Hematopoietic multipotent progenitor cell treated with erythropoietin and hydrocortisone succinate and interleukin-3 and kit ligand, for 8 days (in vitro differentiated cells): ENCODE measurements at regions not wholly inside any gene's neighbourhood (a gene's known extent, or its start where the extent isn't known, plus 50 kb on each side); places are given as distances from the start of the nearest gene placed in this dataset.
A peak's percentile ranks its signal among the peaks of the same experiment; 100 is the strongest.
"Not testable (repeated sequence)": the region's sequence is repeated elsewhere in the genome, so short reads cannot be mapped to it uniquely, and the experiment has no call there.

ENCODE experiments used
- DNase-seq: peaks from one replicate; pipeline ENCODE4 v3.0.0-alpha.2; 2015

DNA sequence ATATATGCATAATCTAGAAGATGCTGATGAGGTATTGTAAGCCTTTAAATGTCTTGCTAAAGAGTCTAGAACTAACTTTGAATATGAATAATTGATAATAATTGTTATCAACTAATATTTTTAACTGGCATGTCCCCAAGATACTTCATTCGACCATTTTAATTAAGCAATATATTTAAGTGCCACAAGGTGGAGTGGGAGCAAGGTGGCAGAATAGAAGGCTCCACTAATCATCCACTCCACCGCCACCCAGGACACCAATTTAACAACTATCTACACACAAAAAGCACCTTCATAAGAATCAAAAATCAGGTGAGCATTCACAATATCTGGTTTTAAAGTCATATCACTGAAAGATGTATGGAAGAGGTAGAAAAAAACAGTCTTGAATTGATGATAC lies 409.6 kb downstream of the SEC23A start:
- no peak for DNase-seq

DNA sequence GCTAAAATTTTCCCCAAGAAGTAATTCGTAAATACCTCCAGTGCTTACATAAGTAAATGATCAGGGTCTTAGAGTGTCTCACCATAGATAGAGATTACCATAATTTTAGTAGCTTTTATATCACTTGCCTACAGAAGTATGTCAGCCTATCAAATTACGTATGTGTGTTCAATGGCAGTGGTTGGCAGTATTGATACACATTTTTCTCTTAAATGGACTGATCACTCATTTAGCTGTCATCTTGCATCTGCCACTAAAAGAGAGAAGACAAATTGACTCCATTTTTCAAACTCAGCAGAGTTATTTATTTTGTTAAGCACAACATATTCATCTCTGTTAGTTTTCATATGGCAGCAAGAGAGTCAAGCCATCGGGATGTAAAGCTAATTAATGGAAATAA lies 413.1 kb upstream of the CLEC14A start:
- DNase-seq: no peak

DNA sequence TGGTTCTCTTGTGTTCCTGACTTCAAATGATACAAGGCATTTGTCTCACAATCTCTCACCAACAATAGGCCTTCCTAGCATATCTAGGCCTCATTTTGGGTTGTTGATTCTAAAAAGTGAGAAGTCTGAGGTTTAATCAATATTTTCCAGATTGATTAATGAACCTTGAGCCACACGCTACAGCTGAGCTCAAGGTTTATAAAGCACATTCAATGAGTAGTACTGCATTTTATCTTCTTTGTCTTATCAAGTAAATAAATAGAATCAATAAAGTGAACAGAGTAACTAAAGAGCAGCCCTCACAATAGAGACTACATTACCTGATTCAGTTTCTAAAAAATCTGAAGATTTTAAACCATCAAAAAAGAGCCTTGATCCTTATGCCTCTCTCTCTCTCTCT lies 407.5 kb upstream of the CLEC14A start:
- no peak for DNase-seq

DNA sequence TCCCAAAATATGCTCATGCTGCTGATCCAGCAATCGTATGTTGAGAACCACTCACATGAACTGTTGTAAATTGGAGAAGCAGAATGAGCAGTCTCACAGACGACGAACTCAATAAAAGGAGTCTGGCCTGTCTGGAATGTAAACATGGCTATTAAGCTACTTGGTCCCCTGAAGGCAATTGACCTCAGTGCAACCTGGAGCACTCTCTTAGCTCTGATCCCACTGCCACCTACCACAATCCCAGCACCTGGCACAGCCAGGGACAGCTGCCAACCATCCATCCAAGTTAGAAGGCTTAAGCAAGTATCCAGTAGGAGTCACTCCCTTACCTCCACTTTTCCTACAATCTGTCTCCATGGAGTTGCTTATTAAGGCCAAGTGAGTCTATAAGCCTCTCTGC lies 406.9 kb upstream of the CLEC14A start:
- DNase-seq: no peak

DNA sequence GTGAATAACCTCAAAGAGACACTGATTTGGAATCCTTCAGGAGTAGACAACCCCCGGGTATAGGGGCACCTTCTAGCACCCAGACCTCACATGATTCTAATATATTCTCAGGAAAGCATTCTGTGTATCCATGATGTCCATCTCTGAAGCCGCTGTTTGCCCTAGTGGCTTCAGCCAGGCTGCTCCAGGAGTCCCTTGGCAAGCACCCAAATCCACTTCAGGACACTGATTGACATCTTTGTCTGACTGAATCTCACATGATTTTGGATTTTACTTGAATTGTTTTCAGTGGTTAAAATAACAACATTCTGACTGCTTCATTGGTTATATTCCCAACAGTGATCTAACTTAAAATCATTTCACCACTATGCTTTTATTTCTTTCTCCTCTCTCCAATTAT lies 390.5 kb upstream of the CLEC14A start:
- no peak for DNase-seq

DNA sequence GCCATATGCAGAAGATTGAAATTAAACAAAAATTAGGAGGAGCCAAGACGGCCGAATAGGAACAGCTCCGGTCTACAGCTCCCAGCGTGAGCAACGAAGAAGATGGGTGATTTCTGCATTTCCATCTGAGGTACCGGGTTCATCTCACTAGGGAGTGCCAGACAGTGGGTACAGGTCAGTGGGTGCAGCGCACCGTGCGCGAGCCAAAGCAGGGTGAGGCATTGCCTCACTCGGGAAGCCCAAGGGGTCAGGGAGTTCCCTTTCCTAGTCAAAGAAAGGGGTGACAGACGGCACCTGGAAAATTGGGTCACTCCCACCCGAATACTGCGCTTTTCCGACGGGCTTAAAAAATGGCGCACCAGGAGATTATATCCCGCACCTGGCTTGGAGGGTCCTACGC lies 379.0 kb upstream of the CLEC14A start:
- not testable (repeated sequence) for DNase-seq

DNA sequence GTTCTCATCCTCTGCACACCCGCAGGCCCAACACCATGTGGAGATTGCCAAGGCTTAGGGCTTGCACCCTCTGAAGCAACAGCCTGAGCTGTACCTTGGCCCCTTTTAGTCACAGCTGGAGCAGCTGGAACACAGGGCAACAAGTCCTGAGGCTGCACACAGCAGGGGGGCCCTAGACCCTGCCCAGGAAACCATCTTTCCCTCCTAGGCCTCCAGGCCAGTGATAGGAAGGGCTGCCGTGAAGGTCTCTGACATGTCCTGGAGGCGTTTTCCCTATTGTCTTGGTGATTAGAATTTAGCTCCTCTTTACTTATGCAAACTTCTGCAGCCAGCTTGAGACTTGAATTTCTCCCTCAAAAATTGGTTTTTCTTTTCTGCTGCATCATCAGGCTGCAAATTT lies 373.5 kb upstream of the CLEC14A start:
- no peak for DNase-seq

DNA sequence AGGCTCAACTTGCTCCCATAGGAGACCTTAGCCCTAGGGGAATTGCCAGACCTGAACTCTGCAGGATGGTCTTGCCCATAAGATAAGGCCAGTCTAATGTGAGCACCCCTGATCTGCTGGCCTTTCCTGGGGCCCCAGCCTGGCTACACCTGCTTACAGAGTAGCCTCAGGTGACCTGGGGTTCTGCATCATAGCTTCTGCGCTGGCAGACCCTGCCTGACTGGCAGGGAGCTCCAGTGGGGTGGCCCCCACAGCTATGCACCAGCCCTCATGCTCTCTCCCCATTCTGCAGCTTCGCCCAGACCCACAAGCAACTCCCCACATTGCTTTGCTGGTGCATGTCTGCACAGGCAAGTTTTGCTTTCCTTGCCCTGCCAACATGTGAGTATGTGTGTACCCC lies 371.3 kb upstream of the CLEC14A start:
- DNase-seq: no peak

DNA sequence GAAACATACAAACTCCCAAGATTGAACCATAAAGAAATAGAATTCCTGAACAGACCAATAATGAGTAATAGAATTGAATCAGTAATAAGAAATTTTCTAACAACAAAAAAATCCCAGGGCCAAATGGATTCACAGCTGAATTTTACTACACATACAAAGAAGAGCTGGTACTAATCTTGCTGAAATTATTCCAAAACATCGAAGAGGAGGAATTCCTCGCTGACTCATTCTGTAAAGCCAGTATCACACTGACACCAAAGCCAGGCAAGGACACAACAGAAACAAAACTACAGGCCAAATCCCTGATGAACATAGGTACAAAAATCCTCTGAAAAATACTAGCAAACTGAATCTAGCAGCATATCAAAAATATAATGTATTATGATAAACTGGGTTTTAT lies 367.8 kb upstream of the CLEC14A start:
- no peak for DNase-seq

DNA sequence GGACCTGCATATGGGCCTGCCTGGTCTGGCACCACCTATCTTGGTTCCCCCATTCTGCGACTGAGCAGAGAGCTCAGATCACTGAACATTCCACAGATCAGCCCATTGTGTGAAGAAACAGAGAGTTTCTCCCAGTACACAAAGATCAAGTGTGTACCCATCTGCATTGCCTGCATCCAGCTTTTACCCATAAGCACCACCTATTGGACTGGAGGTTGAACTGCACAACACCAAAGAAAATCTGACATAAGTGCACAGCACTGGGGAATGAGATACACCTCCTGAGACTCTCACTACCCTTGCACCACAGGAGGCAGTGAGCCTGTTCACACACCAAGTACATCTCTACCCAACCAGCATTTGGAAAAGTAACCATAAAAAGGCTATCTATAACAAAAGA lies 362.6 kb upstream of the CLEC14A start:
- DNase-seq: peak; percentile 3

DNA sequence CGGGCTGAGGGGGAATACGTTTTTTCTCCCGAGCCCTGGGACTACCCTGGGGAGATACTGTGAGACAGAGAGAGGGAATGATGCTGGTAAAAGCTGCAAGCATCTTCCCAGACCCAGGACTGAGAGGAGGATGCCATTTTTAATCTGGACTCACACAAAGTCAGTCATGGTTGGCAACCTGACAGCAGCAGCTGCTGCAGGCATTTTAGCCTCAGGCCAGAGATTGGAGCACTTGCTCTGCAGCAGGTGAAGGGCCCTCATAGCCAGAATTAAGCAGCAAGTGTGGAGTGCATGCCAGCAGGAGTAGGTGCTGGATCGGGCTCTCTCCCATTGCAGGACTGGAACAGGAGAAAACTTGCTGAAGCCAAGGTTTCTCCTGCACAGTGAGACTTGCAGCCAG lies 361.1 kb upstream of the CLEC14A start:
- DNase-seq: no peak

DNA sequence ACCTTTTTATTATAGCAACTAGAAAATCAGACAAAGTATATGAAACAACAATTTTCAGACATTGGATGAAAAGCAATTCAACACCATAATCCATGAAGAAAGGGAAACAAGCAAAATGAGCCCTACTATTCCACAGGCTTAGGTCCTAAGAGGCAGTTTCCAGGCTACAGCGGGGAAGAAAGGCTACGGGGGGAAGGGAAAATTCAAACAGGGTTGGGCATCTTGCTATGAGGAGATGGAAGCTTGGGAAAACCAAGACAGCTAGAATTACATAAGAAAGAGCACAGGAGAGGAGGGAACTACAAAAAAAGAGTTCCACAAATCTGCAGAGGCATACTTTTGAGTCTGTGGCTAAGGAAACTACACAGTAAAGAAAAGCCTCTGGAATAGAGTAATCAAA lies 356.0 kb upstream of the CLEC14A start:
- DNase-seq: no peak

DNA sequence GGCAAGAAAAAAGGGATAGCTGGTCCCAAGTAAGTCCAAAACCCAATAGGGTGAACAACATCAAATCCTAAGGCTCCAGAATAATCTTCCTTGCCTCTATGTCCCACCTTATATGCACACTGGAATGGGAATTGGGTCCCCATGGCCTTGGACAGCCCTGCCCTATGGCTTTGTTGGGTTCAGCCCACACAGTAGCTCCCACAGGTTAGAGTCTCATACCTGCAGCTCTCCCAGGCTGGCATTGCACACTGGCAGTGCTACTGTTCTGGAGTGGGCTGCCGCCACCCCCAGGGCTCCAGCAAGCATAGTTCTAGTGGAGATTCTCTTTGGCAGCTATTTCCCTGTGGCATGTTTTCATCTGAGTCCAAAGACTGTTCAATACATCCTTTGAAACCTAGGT lies 352.4 kb upstream of the CLEC14A start:
- DNase-seq: no peak

DNA sequence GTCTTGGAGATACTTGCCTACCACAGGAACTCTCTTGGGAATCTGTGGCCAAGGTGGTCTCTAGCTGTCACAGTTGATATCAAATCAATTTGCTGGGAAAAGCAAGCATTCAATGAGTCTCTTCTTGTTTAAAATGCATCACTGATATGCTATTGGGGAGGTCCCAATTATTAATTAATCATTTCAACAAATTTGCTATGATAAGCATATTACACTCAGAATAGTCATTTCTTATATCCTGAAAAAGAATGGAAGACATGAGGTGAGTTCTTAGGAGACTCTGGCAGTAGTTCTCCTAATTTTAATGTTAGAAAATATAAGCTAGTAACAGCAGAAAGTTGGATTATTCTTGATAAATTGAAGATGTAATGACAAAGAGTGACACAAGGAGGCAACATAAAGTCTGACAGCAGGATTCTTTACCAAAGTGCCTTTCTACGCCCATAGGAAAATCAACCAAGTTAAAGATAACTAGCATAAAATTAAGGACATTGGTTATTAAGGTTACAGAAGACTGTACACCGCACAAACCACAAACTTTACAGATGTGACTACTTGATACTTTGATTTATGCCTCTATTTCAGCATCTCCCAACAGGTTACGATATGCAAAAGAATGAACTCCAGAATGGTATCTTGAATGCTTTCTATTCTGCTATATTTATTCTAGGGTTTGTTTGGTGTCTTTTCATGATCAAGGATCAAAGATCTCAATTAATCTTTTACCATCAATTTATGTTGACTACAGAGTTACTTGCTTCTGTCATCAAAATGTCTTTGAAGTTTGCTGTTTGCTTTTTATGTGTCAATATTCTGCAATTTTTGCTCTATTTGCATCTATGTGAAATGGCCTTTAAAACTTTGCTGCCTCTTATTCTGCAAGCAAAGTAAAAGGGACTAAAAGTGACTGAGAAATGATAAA lies 349.6 kb upstream of the CLEC14A start:
- DNase-seq: no peak

DNA sequence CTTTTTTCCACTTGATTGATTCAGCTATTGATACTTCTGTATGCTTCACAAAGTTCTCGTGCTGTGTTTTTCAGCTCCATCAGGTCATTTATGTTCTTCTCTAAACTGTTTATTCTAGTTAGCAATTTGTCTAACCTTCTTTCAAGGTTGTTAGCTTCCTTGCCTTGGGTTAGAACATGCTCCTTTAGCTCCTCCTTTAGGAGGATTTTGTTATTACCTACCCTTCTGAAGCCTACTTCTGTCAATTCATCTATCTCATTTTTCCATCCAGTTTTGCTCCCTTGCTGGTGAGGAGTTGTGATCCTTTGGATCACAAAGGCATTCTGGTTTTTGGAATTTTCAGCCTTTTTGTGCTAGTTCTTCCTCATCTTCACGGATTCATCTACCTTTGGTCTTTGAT lies 344.7 kb upstream of the CLEC14A start:
- not testable (repeated sequence) for DNase-seq

DNA sequence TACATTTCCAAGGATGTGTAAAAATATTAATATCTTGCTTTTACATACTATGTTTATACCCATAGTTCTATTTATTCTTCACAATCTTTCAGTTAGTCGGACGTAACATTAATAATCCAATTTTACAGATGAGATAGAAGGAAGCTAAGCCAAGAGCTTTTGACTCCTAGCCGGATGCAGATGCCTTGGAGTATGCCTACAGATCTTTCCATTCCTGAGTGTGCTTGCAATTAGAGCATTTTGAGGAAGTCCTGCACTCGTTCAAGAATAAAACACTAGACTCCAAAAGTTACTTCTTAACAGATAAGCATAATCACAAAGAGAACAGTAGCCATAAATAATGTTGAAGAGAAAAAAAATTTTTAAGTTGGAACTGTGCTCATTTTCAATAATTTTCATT lies 337.6 kb upstream of the CLEC14A start:
- no peak for DNase-seq

DNA sequence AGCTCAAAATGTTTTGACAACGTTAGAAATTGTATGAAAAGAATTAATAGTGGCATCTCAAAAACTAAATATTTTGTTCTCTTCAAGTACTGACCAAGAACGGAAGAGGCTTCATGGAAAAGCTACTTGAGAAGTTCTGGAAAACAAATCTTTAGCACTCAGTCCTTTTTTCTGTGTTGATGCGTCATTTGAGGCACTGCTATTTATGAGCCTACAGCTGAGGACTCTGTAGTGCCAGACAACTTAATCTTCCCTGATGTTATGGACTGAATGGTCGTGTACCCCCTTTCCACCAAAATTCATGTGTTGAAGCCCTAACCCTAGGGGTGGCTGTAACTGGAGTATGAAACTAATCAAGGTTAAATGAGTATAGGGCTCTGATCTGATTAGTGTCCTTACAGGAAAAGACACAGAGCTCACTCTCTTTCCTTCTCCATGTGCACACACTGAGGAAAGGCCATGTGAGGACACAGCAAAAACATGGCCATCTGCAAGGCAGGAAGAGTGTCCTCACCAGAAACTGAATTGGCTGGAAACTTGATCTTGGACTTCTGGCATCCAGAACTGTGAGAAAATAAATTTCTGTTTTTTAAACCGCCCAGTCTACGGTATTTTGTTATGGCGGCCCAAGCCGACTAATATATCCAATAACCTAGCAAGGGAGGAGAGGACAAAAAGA lies 337.0 kb upstream of the CLEC14A start:
- no peak for DNase-seq

DNA sequence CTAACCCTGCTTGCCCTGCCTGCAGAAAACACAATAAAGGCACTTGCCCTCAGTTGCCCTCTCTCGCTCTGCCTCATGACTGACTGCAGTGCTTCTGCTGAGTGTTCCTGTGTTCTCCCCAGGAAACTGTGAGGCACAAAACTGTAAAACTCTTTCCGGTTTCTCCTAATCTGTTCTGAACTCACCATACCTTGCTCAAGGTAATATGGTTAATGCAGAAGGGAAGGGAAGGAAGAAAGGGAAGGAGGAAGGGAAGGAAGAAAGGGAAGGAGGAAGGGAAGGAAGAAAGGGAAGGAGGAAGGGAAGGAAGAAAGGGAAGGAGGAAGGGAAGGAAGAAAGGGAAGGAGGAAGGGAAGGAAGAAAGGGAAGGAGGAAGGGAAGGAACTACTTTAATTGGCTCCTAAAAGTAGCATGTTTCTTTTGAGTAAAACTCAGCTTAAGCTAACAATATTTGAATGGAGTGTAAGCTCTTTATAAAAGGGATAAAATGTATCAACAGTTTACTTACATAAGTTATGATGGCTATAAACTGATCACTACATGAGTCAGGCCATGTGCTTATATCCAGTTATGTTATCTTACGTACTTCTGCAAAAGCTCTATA lies 334.0 kb upstream of the CLEC14A start:
- DNase-seq: no peak

DNA sequence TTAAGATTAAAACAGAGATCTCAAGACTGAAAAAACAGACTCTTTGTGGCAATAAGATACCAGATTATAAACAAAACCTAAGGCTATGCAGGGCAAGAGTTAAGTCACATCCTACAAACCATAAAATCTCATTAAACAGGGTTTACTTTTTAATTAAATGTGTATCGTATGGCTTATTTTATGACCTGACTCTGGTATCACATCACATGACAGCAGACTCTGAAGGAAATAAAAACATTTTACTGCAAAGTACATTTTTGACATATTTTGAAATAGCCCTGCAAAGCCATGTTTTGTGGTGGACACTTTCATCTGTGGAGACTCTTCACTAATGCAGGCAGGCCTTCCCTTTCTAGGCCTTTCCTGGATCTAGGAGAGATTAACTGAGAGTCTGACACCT lies 327.6 kb upstream of the CLEC14A start:
- no peak for DNase-seq

DNA sequence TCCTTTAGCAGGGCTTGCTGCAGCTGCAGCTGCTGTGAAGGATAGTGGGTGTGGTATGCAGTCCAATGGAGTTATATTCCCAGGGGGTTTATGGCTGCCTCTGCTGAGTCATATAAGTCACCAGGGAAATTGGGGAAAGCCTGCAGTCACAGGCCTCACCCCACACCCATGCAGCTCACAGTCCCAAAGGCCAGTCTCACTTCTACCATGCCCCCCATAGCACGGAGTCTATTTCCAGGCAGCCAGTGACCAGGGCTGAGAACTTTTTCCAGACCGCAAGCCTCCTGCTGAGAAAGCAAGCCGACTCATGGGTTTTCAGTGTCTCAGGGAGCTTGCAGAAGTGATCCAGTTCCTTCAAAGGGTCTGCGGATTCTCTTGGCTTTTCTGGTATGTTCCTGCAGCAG lies 322.4 kb upstream of the CLEC14A start:
- no peak for DNase-seq

DNA sequence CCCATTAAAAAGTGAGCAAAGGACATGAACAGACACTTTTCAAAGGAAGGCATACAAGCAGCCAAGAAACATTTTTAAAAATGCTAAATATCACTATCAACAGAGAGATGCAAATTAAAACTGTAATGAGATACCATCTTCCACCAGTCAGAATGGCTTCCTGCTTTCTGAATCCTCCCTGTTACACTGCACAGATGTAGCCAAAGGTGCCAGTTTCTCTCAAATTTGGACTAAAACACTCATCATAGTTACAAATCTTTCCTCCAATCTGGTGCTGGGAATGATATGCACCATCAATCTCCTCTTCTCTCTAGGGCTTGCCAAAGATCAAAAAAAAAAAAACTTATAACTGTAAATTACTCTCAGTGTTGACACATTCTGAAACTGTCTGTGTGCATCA lies 311.8 kb upstream of the CLEC14A start:
- no peak for DNase-seq

DNA sequence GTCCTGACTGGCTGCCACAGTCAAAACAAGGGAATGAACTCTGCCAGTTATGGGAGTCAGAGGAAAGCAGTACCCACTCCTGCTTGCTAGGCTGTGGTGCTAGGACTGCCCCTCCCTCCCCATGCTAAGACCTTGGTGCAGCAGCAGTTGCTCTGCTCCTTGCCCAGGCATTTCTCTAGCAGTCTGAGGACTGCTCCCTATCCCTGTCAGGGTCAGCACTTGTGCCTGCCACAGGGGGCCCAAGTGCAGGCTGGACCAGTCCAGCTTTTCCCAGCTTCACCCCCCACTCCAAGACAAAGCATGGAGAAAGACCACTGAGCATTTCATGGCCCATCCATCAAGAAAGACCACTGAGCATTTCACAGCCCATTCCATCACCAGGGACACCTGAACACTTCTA lies 305.8 kb upstream of the CLEC14A start:
- no peak for DNase-seq

DNA sequence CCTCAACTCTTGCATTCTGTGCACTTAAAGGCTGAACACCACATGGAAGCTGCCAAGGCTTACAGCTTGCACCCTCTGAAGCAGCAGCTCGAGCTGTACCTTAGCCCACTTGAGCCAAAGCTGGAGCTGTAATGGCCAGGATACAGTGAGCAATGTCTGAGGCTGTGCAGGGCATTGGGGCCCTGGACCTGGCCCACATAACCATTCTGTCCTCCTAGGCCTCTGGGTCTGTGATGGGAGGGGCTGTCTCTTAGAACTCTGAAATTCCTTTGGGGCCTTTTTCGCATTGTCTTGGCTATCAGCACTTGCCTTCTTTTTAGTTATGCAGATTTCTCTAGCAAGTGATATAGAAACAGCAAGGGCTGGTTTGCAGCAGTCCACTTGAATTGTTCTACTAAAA lies 303.8 kb upstream of the CLEC14A start:
- DNase-seq: no peak

DNA sequence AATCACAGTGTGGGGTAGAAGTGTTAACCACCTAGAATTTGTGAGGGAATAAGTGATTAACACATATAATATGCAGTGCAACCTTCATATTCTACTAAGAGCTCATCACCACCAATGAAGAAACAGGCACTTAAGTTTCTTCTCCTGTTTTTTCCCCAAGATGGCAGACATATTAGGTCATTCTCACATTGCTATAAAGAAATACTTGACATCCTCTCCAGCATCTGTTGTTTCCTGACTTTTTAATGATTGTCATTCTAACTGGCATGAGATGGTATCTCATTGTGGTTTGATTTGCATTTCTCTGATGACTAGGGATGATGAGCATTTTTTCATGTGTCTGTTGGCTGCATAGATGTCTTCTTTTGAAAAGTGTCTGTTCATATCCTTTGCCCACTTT lies 301.5 kb upstream of the CLEC14A start:
- DNase-seq: not testable (repeated sequence)
